IgD-negative memory B cell (primary cell): ENCODE measurements at regions not wholly inside any gene's neighbourhood (a gene's known extent, or its start where the extent isn't known, plus 50 kb on each side); places are given as distances from the start of the nearest gene placed in this dataset.

Experiments used
- H3K27ac Mint-ChIP-seq, 3 donors: one replicate each; pipeline ENCODE4 v1.8.0; 2020 to 2022; ENCODE audit warnings: mild to moderate bottlenecking in 3 of 3, mixed read lengths in 3 of 3, moderate library complexity in 1 of 3
- H3K27me3 Mint-ChIP-seq: one replicate; pipeline ENCODE4 v1.8.0; 2021; ENCODE audit warnings: mixed read lengths
- H3K36me3 Mint-ChIP-seq: one replicate; pipeline ENCODE4 v1.8.0; 2020; ENCODE audit warnings: mild to moderate bottlenecking, mixed read lengths
- H3K4me1 Mint-ChIP-seq, 3 donors: one replicate each; pipeline ENCODE4 v1.8.0; 2020 to 2022; ENCODE audit warnings: mixed read lengths in 3 of 3, mild to moderate bottlenecking in 1 of 3
- H3K4me3 Mint-ChIP-seq, 4 donors: one replicate each; pipeline ENCODE4 v1.8.0; 2020 to 2022; ENCODE audit warnings: mild to moderate bottlenecking in 4 of 4, mixed read lengths in 4 of 4, moderate library complexity in 3 of 4
- H3K9me3 Mint-ChIP-seq, 3 donors: one replicate each; pipeline ENCODE4 v1.8.0; 2020 to 2021; ENCODE audit warnings: mixed read lengths in 3 of 3, mild to moderate bottlenecking in 1 of 3

DNA sequence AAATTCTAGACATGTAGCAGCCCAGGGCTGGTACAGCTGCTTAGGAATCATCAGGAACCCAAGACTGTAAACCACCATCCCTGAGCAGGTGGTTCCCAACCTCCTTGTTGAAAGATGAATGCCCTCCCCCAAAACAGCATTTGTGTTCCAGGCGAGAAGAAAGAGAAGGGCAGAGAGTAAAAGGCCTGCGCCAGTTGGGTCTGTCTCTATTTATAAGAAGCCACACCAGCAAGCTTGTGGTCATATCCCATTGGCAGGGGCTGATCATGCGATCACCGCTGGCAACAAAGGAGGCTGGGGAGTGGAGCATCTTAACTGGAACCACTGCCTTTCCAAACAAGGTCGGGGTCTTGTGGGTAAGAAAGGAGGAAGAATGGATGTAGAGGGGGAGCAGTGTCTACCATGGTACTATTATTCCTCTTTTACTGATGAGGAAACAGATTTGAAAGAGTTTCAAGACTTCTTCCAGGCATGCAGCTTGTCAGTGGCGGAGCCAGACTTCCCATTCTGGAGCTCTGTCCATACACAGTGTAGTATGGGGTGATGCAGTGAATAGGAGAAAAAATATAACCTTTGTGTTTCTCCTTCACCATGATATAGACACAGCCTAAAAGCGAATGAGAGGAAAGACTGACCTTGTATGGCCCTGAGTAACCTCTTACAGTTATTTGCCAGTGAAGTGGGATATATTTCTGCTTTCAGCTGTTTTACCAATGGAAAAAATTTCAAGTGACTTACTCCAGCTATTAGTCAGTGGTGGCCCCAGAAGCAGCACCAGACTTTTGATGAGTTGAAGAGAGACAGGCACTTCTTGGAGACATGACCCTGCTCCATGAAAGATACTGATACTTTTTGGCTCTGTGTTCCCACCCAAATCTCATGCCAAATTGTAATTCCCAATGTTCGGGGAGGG, 222.6 kb downstream of the ABHD5 start:
- peak overlapping the region in 1 of 3 donors; percentile 87 for H3K27ac Mint-ChIP-seq
- peaks cover 0 to 7% (median 3%) of the 10 kb centered on the region in 3 donors for H3K9me3 Mint-ChIP-seq
- H3K4me3 Mint-ChIP-seq = no peak overlapping the region
- H3K36me3 Mint-ChIP-seq = peaks cover 3% of the 10 kb centered on the region
- peaks cover 2% of the 10 kb centered on the region for H3K27me3 Mint-ChIP-seq
- no peaks in the 10 kb centered on the region for H3K4me1 Mint-ChIP-seq

DNA sequence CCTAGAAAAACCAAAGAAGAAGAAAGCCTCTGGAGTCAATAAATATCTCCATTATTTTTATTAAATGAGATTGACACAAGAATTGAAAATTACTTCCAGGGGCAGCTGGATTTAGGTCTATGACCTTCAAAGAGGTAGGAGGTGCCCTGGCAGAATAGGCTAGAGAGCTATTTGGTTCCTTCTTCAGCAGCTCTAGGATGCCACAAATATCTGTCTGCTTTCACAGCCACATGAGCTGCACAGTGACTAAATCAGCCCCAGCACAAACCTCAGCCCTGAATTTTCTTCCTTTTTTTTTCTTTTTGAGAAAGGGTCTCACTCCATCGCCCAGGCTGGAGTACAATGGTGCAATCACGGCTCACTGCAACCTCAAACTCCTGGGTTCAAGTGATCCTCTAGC, 223.5 kb downstream of the ABHD5 start:
- Mint-ChIP-seq H3K4me1 (no peaks in the 10 kb centered on the region), H3K9me3 (peaks cover 0 to 7% (median 3%) of the 10 kb centered on the region in 3 donors), H3K27ac (peak overlapping the region in 1 of 3 donors; percentile 87), H3K36me3 (peaks cover 3% of the 10 kb centered on the region), H3K4me3 (no peak overlapping the region), H3K27me3 (peaks cover 3% of the 10 kb centered on the region)

DNA sequence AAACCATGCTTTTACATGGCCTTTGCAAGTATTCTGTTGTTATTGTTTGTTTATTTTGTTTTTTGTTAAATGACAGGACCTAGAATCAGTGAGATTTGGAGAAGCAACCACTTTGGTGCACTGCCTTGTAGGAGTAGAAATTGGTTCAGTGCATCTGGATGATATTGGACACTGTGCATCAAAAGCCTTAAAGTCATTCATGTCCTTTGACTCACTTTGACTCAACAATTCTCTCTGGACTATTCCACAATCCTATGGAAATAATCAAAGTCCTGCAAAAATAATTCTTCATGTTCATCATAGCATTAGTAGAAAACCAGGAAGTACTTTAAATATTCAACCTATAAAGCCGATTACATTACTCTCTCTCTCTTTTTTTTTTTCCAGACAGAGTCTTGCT, 224.8 kb downstream of the ABHD5 start:
- H3K4me3 Mint-ChIP-seq = no peak overlapping the region
- H3K36me3 Mint-ChIP-seq = peaks cover 3% of the 10 kb centered on the region
- peaks cover 0 to 7% (median 3%) of the 10 kb centered on the region in 3 donors for H3K9me3 Mint-ChIP-seq
- peaks cover 3% of the 10 kb centered on the region for H3K27me3 Mint-ChIP-seq
- no peak overlapping the region for H3K27ac Mint-ChIP-seq
- H3K4me1 Mint-ChIP-seq = no peaks in the 10 kb centered on the region

DNA sequence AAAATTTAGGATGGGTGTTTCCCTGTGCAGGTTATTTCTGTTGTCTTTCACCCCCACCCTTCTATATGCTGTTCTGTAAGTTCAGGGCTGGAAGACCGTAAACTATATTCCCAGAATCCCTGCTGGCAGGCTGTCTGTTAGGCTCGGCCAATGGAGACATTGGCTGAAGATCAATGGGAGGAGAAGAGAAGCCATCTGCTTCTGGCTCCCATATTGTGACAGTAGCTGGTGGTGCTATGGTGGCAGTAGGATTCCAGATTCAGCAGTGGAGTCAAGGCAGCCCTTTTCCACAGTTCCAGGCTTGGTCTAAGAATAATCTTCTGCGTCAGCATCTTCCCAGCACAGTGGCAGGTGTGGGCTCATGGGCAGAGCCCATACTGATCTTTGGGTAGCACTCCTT, 226.6 kb downstream of the ABHD5 start:
- no peak overlapping the region for H3K27ac Mint-ChIP-seq
- peaks cover 3% of the 10 kb centered on the region for H3K36me3 Mint-ChIP-seq
- H3K27me3 Mint-ChIP-seq = peaks cover 11% of the 10 kb centered on the region
- H3K4me3 Mint-ChIP-seq = no peak overlapping the region
- H3K9me3 Mint-ChIP-seq = peaks cover 0 to 7% (median 3%) of the 10 kb centered on the region in 3 donors
- H3K4me1 Mint-ChIP-seq = no peaks in the 10 kb centered on the region

DNA sequence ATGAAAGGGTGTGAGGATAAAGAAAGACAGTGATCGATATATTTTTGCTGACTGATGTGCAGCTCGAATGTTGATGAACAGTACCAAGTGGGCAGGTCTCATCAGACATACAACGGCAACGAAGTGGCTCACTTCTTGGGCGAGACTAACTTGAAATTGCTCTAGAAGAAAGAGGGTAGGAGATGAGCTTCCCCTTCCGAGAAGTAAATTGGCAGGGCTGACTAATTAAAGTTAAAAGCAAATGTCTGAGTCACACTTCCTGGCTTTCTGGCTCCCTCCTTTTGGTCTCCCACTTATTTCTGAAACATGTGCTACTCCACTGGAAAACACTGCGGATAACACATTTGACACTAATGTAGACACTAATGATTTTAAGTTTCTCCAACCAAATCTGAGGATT, 228.3 kb downstream of the ABHD5 start:
- no peak overlapping the region for H3K27ac Mint-ChIP-seq
- peaks cover 0 to 2% (median 0%) of the 10 kb centered on the region in 3 donors for H3K4me1 Mint-ChIP-seq
- H3K9me3 Mint-ChIP-seq = peaks cover 0 to 7% (median under 1%) of the 10 kb centered on the region in 3 donors
- no peak overlapping the region for H3K4me3 Mint-ChIP-seq
- peaks cover 3% of the 10 kb centered on the region for H3K36me3 Mint-ChIP-seq
- peaks cover 22% of the 10 kb centered on the region for H3K27me3 Mint-ChIP-seq

DNA sequence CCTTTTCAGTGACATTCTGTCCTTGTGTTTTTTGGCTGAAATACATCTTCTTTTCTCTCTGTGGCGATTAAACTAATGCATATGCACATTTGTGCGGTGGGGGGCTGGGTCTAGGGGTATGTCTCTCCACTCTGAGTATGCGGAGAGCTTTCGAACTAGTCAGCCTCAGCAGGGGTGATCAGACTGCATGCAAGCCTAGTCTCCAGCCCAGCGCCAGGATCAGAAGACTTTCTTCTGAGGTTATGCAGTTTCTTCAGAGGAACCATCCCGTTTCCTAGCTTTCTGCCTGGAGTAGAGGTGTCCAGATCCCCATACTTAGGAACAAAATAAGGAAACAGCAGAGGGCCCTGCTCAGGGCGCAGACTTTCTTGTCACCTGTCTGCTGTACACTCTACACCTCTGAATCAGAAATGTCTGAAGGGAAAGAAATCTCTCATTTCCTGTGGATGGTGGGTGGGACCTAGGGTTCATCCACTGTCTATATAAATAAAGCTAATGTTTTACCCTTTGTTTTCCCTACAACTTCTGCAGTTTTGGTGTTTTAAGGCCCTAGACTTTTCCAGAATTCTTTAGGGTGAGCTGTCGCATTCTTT, 230.4 kb downstream of the ABHD5 start:
- Mint-ChIP-seq H3K36me3 (peaks cover 2% of the 10 kb centered on the region), H3K4me1 (peaks cover 0 to 2% (median 0%) of the 10 kb centered on the region in 3 donors), H3K27me3 (peaks cover 29% of the 10 kb centered on the region), H3K9me3 (peaks cover 0 to 6% (median 0%) of the 10 kb centered on the region in 3 donors), H3K27ac (no peak overlapping the region), H3K4me3 (no peak overlapping the region)

DNA sequence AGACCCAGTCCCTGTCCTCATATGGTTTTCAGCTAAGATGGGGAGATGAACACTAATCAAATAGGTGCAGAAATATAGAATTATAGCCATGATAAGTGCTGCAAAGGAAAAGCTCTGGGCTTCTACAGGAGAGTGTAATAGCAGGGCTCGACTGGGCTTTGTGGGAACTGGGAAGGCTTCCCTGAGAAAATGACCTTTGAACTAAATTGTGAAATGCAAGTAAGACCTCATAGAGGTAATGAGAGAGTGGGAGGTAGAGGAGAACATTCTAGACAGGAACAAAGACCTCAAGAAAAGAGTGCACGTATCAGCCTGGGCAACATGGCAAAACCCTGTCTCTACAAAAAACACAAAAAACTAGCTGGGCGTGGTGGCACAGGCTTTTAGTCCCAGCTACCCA, 231.6 kb downstream of the ABHD5 start:
- H3K27ac Mint-ChIP-seq = no peak overlapping the region
- H3K27me3 Mint-ChIP-seq = peaks cover 30% of the 10 kb centered on the region
- H3K36me3 Mint-ChIP-seq = peaks cover 2% of the 10 kb centered on the region
- H3K4me1 Mint-ChIP-seq = peaks cover 0 to 2% (median 0%) of the 10 kb centered on the region in 3 donors
- H3K9me3 Mint-ChIP-seq = peaks cover 0 to 3% (median 0%) of the 10 kb centered on the region in 3 donors
- no peak overlapping the region for H3K4me3 Mint-ChIP-seq

DNA sequence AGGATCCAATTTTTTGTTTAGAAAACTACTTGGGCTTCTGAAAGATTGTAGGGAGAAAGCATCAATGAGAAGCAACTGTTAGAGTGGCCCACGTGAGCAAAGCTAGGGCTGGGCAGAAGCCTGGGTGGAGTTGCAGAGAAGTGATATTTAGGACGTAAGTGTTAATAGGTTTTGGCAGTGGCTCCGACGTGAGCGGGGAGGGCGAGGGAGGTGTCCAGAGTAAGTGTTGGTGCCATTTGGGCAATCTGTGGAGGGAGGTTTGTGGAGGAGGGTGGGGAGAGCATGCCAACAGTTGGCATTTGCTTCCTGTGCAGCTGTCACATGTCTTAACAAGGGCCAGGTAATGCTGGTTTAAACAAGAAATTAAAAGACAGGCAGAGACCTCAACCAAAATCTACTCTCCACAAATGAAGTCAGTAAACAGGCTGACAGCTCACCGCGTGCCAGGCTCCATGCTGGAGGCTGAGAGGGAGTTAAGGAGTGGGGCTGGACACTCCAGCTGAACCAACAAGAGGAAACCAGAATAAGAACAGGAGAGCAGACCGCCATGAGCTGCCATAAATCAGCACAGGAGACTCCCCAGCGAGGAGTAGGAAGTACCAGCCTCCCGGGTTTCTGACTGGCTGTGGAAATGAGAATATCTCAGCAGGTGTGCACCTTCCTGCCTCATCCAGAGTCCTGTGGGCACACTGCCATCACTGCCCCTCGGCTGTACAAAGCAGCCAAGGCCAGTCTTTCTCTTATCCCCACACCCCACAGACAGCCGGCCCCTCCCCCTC, 232.6 kb downstream of the ABHD5 start:
- Mint-ChIP-seq H3K27me3 (peaks cover 30% of the 10 kb centered on the region), H3K4me3 (no peak overlapping the region)

DNA sequence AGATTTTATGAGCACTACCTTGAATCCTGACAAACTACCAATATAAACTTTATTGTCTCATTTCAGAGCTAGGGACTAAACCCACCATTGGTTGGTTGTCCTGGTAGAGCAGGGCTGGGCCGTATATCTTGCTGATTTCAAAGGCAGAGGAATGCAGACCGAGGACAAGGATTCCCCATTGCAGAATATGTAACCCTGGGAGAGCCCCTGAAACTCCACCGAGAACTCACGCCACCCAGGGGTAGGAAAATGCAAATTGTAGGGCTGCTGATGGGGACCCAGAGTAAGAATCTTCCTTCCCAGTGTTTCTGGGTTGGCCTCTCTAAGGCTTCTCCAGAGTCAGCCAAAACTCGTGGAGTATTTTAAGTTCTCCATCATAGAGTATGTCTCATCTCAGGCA, 235.3 kb downstream of the ABHD5 start:
- H3K36me3 Mint-ChIP-seq = peaks cover 2% of the 10 kb centered on the region
- peaks cover 0 to 2% (median 0%) of the 10 kb centered on the region in 3 donors for H3K4me1 Mint-ChIP-seq
- no peak overlapping the region for H3K27ac Mint-ChIP-seq
- H3K4me3 Mint-ChIP-seq = no peak overlapping the region
- H3K27me3 Mint-ChIP-seq = peaks cover 28% of the 10 kb centered on the region
- peaks cover 0 to 3% (median 0%) of the 10 kb centered on the region in 3 donors for H3K9me3 Mint-ChIP-seq

More for the DNA sequence above, 232.6 kb downstream of the ABHD5 start:
- H3K36me3 Mint-ChIP-seq = peaks cover 2% of the 10 kb centered on the region
- peaks cover 0 to 2% (median 0%) of the 10 kb centered on the region in 3 donors for H3K4me1 Mint-ChIP-seq
- H3K9me3 Mint-ChIP-seq = peaks cover 0 to 3% (median 0%) of the 10 kb centered on the region in 3 donors
- H3K27ac Mint-ChIP-seq = no peak overlapping the region

DNA sequence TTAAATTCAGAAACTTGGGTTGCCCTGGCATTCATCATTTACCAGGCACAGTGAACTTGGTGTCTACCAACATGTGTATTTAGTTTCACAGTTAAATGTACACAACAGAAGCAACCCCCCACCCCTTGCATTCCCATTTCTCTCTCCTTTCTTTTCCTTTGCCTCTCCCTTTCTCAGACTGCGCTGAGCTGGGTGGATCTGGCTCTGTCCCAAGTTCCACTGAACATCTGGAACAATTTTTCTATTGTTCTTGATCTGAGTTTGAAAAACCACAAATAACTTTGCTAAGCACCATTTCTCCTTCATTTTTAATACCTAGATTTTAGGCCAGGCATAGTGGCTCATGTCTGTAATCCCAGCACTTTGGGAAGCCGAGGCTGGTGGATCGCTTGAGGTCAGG, 242.2 kb downstream of the ABHD5 start:
- Mint-ChIP-seq H3K27ac (no peak overlapping the region), H3K4me1 (no peaks in the 10 kb centered on the region), H3K4me3 (no peak overlapping the region), H3K27me3 (no peaks in the 10 kb centered on the region), H3K9me3 (peaks cover 0 to 6% (median 3%) of the 10 kb centered on the region in 3 donors), H3K36me3 (peaks cover 3% of the 10 kb centered on the region)

DNA sequence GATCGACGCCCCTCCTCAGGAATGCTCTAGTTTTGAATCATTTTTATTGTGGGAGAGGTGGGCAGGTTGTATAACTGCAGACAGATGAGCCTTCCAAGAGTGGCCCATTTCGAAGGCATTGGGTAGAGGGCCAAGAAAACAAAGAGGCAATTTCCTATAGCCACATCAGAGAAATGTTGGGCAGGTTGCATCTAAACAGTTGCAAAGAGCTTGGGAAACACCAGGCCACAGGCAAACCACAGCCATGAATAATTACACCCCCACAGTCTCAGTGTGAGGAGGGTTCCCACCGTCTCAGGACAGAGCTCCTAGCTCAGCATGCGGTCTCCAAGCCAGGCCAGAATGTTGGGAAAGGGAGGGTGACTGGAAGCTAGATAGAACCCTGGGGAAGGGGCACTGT, 257.3 kb downstream of the ABHD5 start:
- no peaks in the 10 kb centered on the region for H3K36me3 Mint-ChIP-seq
- no peak overlapping the region for H3K27ac Mint-ChIP-seq
- H3K4me1 Mint-ChIP-seq = peaks cover 0 to 3% (median 2%) of the 10 kb centered on the region in 3 donors
- no peak overlapping the region for H3K4me3 Mint-ChIP-seq
- H3K9me3 Mint-ChIP-seq = peaks cover 0 to 4% (median 0%) of the 10 kb centered on the region in 3 donors
- H3K27me3 Mint-ChIP-seq = peaks cover 19% of the 10 kb centered on the region

DNA sequence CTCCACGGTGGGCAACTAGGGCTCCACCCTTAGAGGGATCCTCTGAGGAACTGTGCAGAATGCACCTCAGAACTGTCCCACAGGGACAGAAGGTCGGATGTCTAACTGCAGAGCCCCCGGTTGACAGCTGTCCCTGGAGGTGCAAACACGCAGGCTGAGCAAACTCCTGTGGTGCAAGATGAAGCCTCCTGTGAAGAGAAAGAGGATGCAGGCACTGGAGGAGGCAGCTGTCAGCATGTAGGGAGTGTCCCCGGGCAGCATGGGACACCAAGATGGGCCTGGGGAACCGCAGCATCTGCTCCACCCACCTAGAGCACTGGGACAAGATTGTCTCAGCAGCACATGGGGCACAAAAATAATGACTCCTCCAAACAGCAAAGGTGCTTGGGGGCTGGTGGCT, 258.9 kb downstream of the ABHD5 start:
- Mint-ChIP-seq H3K4me1 (peaks cover 0 to 10% (median 2%) of the 10 kb centered on the region in 3 donors), H3K9me3 (peaks cover 0 to 4% (median 0%) of the 10 kb centered on the region in 3 donors), H3K4me3 (peak overlapping the region in 1 of 4 donors; percentile 66), H3K27ac (no peak overlapping the region), H3K27me3 (peaks cover 19% of the 10 kb centered on the region), H3K36me3 (no peaks in the 10 kb centered on the region)

DNA sequence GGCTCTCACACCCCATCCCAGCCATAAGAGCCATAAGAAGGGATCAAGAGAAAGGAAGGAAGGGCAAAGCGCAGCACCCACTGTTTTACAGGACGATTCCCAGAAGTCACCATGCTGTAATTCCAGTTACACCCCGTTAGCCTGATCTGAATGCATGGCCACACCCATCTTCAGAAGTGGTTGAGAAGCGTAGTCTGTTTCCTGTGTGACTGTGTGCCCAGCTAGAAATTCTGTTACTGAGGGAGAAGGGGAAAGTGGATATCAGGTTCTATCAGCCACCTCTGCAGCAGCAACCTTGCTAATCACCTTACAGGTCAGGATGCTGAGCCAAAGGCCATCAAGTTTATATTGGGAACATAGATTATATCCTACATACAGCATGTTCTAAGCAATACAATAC, 260.0 kb downstream of the ABHD5 start:
- no peak overlapping the region for H3K4me3 Mint-ChIP-seq
- no peaks in the 10 kb centered on the region for H3K36me3 Mint-ChIP-seq
- H3K27me3 Mint-ChIP-seq = peaks cover 16% of the 10 kb centered on the region
- H3K4me1 Mint-ChIP-seq = peaks cover 0 to 10% (median 2%) of the 10 kb centered on the region in 3 donors
- no peak overlapping the region for H3K27ac Mint-ChIP-seq
- no peaks in the 10 kb centered on the region for H3K9me3 Mint-ChIP-seq

DNA sequence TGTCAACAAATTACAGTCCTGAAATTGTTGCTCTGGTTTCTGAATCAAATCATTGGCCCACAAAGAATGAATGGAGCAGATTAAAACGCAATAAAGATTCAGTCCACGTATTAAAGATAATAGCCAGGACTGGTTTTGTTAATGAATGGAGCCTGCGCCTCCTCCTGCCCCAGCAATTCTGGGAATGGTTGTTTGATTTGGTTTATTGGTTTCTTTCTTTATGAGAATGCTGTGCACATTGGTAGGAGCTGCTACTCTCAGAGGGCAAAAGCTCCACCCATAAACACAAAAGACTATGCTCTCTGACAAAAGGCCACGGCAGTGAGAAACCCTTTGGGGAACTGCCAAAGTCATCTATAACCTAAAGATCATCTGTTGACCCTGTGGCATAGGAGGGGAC, 261.1 kb downstream of the ABHD5 start:
- H3K9me3 Mint-ChIP-seq = no peaks in the 10 kb centered on the region
- no peak overlapping the region for H3K4me3 Mint-ChIP-seq
- H3K27me3 Mint-ChIP-seq = peaks cover 15% of the 10 kb centered on the region
- H3K36me3 Mint-ChIP-seq = no peaks in the 10 kb centered on the region
- no peak overlapping the region for H3K27ac Mint-ChIP-seq
- peaks cover 0 to 12% (median 0%) of the 10 kb centered on the region in 3 donors for H3K4me1 Mint-ChIP-seq

DNA sequence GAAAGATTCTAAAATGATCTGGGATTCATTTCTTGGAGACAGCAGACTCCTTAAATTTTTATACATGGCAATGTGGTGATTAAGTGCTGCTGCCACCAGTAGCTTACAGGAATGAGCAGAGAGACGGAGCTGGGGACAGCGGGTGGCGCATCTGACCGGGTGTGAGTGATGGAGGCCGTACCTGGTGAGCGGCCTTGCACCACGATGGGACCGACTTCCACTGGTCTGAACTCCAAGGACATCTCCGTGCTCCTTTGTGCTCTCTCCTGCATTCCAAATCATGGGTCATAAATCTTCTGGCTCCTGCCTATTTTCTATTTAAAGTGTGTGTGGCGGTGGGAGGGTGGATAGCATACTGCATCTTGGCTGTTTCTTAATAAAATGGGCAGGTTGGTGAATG, 262.6 kb downstream of the ABHD5 start:
- Mint-ChIP-seq H3K4me3 (no peak overlapping the region), H3K27ac (no peak overlapping the region), H3K4me1 (peaks cover 0 to 20% (median 4%) of the 10 kb centered on the region in 3 donors), H3K36me3 (no peaks in the 10 kb centered on the region), H3K9me3 (no peaks in the 10 kb centered on the region), H3K27me3 (peaks cover 10% of the 10 kb centered on the region)
